Epithelial cell of esophagus (primary cell): ENCODE measurements at regions not wholly inside any gene's neighbourhood (a gene's known extent, or its start where the extent isn't known, plus 50 kb on each side); places are given as distances from the start of the nearest gene placed in this dataset.

ENCODE experiments used
- DNase-seq: peaks from one replicate; pipeline ENCODE4 v3.0.0; 2010; ENCODE audit warnings: low read depth
- H3K4me3 ChIP-seq: 2 replicates; pipeline ENCODE4 v1.5.1; 2011; ENCODE audit warnings: mild to moderate bottlenecking, low read length, control low read depth
- CTCF ChIP-seq: IDR thresholded peaks from 2 replicates; pipeline ENCODE4 v1.5.1; 2011; ENCODE audit warnings: low read depth, mild to moderate bottlenecking, low read length, control low read depth, inconsistent platforms; ENCODE audit not compliant: insufficient read depth; ENCODE audit errors: missing control alignments

- H3K4me3 ChIP-seq: no peak overlapping the region
- no peak for TF ChIP-seq CTCF
- DNase-seq: no peak
Measured at GRCh38 chr12:93977081-93977480, 171.3 kb upstream of the PLXNC1 start.

DNA sequence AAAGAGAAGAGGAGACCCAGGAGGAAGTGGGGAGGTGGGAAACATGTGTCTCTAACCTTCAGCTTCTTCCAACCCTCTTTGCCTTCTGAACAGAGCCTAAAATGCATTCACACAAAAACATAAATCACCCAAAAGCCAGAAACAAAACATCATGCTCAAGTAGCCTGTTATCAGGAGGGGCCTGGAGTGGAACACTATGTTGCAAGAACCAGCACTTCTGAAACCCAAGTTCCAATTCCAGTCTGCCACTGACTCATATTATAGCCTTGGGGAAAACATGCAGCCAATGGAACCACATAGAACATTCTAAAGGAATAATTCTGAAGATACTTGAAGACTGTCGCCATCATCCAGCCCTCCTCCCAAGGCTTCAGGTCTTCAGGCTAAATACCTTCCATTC, 169.8 kb upstream of the PLXNC1 start:
- no peak for TF ChIP-seq CTCF
- no peak overlapping the region for H3K4me3 ChIP-seq
- peak; percentile 87 for DNase-seq

DNA sequence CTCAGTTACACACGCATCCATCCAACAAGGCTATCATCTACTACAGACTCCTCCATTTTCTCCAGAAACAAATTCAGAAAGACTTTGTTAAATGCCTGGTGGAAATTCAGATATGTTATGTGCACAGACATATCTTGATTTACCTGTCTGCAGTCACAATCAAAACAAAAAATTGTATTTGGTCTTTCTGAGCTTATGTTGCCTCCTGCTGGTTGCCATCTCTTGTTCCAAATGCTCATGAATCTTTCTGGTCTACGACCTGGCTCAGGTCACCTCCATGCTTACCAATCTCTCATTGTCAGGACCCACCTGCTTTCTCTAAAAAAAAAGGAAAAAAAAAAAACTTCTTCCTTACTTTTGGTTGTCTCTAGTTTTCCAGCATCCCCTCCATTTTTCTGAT, 169.2 kb upstream of the PLXNC1 start:
- no peak overlapping the region for H3K4me3 ChIP-seq
- TF ChIP-seq CTCF: peak; percentile 39
- peak; percentile 52 for DNase-seq

DNA sequence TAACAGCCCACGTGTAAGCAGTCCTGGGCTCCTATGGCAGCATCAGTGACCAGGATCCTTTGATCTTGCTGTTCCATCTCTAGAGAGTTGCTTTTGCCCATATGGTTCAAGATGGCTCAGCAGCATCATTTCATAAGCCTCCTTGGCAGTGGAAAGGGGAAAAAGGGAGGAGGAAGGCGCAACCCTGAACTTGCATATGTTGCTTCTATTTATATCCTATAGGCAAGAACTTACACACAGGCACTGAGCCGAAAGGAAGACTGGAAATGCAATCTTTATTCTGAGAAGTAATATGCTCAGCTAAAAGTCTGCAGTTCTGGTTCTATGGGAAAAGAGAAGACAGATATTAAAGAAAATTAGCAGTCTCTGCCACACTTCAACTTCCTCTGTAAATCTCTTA, 167.7 kb upstream of the PLXNC1 start:
- DNase-seq: no peak
- no peak for TF ChIP-seq CTCF
- H3K4me3 ChIP-seq: no peak overlapping the region

- H3K4me3 ChIP-seq: no peak overlapping the region
- no peak for TF ChIP-seq CTCF
- no peak for DNase-seq
Measured at GRCh38 chr12:93981411-93981810, 167.0 kb upstream of the PLXNC1 start.

DNA sequence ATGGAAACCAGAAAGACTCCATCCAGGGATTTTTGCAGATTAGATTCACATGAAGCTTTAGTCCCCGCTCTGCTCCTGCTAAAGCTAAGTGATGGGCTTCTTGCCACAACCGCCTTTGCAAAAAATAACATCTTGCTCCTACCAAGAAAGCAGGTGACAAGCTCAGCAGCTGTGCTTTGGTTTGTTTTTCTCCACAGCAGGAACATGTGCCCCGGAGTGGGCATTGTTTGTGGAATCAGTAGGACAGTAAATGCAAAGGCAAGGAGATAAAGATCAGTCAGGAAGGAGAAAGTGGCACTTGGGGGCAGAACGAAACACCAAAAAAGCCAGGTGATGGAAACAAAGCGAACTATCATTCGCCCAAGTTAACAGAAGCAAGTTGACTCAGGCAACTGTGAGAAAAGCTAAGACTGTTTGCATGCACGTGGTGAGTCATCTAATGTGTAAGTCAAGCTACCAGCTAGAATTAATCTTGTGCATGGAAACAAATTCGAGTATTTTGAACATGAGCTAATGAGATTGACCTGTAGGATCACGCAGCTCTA, 165.5 kb upstream of the PLXNC1 start:
- no peak overlapping the region for H3K4me3 ChIP-seq
- no peak for TF ChIP-seq CTCF
- peak; percentile 85 for DNase-seq

DNA sequence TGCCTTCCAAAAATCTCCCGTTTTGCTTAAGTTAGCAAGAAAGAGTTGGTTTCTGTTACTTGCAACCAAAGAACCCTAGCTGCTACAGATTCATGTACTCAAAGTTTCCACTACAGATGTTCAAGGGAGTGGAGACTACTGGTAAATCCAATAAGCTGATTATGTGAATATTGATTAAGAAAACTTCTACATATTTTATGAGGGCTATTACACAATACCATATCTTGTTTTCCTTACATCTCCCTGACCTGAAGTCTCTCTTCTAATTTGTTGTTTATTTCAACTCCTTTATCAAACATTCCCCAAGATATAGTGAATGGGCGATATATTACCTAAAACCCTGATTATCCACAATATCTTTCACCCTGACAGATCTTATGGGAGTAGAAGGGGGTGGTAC, 164.4 kb upstream of the PLXNC1 start:
- TF ChIP-seq CTCF: no peak
- no peak for DNase-seq

More for the DNA sequence above, 164.4 kb upstream of the PLXNC1 start:
- no peak overlapping the region for H3K4me3 ChIP-seq
